SK-N-MC (cell line): ENCODE measurements at regions not wholly inside any gene's neighbourhood (a gene's known extent, or its start where the extent isn't known, plus 50 kb on each side); places are given as distances from the start of the nearest gene placed in this dataset.
"Not testable (repeated sequence)": the region's sequence is repeated elsewhere in the genome, so short reads cannot be mapped to it uniquely, and the experiment has no call there.

Source experiments
- DNase-seq: peaks from one replicate; pipeline ENCODE4 v3.0.0-alpha.2; 2011; ENCODE audit warnings: low read depth, low spot score
- H3K27ac ChIP-seq: fragments of 200-600 bp; sonication (generic); 2 replicates; pipeline ENCODE4 v1.5.1; 2016; ENCODE audit warnings: mixed run types
- H3K36me3 ChIP-seq: fragments of 200-600 bp; sonication (generic); 2 replicates; pipeline ENCODE4 v1.6.1; 2017; ENCODE audit warnings: antibody characterized with exemption, low read length, mixed read lengths; ENCODE audit not compliant: insufficient read depth
- H3K4me3 ChIP-seq: fragments of 200-600 bp; sonication (generic); 2 replicates; pipeline ENCODE4 v1.5.1; 2016
- H3K9ac ChIP-seq: fragments of 200-600 bp; sonication (generic); 2 replicates; pipeline ENCODE4 v1.8.0; 2017; ENCODE audit warnings: mixed run types, mixed read lengths; ENCODE audit not compliant: insufficient read length
- H3K9me3 ChIP-seq: fragments of 200-600 bp; sonication (generic); 2 replicates; pipeline ENCODE4 v1.6.1; 2017; ENCODE audit warnings: low read depth, mild to moderate bottlenecking, antibody characterized with exemption, low read length, moderate library complexity, mixed read lengths
- EZH2 ChIP-seq: fragments of 200-600 bp; sonication (generic); IDR thresholded peaks from one replicate; pipeline ENCODE4 v1.6.1; 2017; ENCODE audit warnings: antibody characterized with exemption
- FOXP2 ChIP-seq: optimal IDR thresholded peaks from 2 replicates; pipeline ENCODE3; 2011; ENCODE audit warnings: mild to moderate bottlenecking, moderate library complexity; ENCODE audit not compliant: insufficient read depth; ENCODE audit errors: extremely low read length, control extremely low read depth
- POLR2AphosphoS5 ChIP-seq: IDR thresholded peaks from 2 replicates; pipeline ENCODE4 v1.6.1; 2012; ENCODE audit warnings: mild to moderate bottlenecking, low read depth, low read length, borderline replicate concordance

DNA sequence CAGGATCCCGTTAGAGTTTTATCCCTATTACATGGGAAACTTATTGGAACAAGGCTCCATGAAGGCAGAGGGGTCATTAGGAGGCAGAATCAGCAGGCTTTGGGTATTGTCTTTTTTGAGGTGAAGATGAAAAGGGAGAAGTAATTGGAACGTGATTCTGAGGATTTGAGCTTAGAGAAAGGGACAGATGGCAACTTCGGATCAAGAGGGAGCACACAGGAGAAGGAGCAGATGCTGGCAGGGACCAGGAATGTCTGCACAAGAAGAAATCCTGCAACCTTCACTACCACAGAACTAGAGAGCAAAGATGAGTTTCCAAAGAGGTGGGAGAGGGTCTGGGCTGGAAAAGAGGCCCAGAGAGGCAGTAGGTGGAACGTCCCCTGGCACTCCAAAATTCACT lies 202.8 kb downstream of the RRAGC start:
- TF ChIP-seq EZH2 = no peak
- no peak for TF ChIP-seq POLR2AphosphoS5
- no peak for TF ChIP-seq FOXP2
- 0 out of 2 replicates have a peak, but pooled peaks cover 6% of the 10 kb centered on the region for H3K9me3 ChIP-seq
- H3K4me3 ChIP-seq = no peak overlapping the region
- no peaks in the 10 kb centered on the region for H3K36me3 ChIP-seq
- no peak overlapping the region for H3K27ac ChIP-seq
- DNase-seq = no peak
- H3K9ac ChIP-seq = no peak overlapping the region

DNA sequence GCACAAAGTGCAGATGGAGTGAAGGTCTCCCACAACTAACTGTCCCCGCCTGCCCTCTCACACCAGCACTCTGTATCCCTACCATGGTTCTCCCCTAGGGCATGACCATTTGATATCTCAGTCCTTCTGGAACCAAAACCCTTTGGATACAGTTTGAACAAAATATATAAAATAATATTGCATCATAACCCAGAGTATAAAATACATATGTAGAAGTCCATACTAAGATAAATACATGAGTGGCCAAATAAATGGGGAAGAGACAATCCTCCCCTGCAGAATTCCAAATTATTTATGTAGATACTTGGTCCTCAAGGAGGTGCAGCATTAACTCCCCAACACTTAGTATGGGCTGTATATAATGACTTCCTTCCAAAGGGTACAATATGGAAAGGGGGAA lies 207.4 kb downstream of the RRAGC start:
- Histone ChIP-seq H3K9ac (no peak overlapping the region), H3K9me3 (no peaks in the 10 kb centered on the region), H3K36me3 (no peaks in the 10 kb centered on the region), H3K27ac (no peak overlapping the region), H3K4me3 (no peak overlapping the region)
- no peak for DNase-seq
- no peak for TF ChIP-seq FOXP2
- TF ChIP-seq EZH2 = no peak
- TF ChIP-seq POLR2AphosphoS5 = no peak

DNA sequence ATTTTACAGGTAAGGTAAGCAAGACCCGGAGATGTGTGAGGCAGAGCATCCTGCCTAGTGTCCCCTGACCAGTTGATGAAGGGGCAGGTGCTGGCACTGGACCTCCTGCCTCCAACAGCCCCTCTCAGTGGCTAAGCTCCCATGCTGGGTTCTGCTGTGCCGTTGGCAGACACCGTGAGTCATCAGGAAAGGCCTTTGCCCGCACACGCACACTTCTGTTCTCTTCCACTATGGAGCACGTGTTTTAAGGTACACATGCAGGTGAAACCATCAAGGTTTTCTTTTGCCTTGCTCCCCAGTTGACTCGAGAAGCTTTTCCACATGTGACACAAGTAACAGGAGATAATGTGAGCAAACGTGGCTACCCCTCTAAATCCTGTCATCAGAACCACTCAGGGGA lies 207.9 kb downstream of the RRAGC start:
- DNase-seq = no peak
- no peak overlapping the region for H3K4me3 ChIP-seq
- no peak overlapping the region for H3K27ac ChIP-seq
- TF ChIP-seq FOXP2 (no peak), EZH2 (no peak)
- H3K9me3 ChIP-seq = no peaks in the 10 kb centered on the region
- no peaks in the 10 kb centered on the region for H3K36me3 ChIP-seq
- no peak overlapping the region for H3K9ac ChIP-seq

DNA sequence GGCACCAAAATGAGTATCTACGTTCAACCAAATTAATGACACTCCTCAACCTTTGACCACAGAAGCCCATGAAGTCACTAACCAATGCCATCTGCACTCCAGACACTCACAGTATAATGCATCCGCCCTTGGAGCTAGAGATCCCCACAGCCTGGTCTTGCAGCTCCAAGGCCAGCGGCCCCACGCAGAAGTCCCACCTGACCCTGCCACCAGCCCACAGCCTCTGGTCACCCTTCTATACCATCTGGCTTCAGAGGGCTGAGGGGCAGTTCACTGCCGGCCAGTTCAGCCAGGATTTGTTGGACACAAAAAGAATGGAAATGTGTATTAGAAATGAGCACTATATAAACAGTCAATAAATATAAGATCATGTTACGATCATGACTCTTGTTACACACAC lies 211.2 kb downstream of the RRAGC start:
- H3K36me3 ChIP-seq = no peaks in the 10 kb centered on the region
- no peak overlapping the region for H3K4me3 ChIP-seq
- H3K9me3 ChIP-seq = no peaks in the 10 kb centered on the region
- H3K27ac ChIP-seq = no peak overlapping the region
- no peak for TF ChIP-seq FOXP2
- TF ChIP-seq POLR2AphosphoS5 = no peak
- no peak for TF ChIP-seq EZH2
- no peak for DNase-seq
- no peak overlapping the region for H3K9ac ChIP-seq

DNA sequence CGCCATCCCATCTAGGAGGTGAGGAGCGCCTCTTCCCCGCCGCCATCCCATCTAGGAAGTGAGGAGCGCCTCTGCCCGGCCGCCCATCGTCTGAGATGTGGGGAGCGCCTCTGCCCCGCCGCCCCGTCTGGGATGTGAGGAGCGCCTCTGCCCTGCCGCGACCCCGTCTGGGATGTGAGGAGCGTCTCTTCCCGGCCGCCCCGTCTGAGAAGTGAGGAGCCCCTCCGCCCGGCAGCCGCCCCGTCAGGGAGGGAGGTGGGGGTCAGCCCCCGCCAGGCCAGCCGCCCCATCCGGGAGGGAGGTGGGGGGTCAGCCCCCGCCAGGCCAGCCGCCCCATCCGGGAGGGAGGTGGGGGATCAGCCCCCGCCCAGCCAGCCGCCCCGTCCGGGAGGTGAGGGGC lies 212.2 kb downstream of the RRAGC start:
- not testable (repeated sequence) for H3K9ac ChIP-seq, H3K36me3 ChIP-seq, H3K9me3 ChIP-seq, H3K4me3 ChIP-seq, H3K27ac ChIP-seq, DNase-seq

DNA sequence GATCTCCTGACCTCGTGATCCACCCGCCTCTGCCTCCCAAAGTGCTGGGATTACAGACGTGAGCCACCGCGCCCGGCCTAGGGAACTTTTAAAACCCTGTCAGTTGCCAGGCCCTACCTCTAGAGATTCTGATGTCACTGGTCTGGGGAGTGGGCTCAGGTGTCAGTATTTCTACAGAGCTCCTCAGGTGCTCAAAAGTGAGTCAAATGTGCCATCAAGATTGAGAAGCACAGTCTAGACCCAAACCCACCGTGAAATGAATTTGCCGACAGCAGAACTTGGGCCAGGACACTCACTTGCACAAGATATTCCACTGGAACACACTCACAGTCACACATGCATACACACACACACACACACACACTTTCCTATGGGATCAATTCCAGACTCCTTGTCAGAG lies 215.5 kb downstream of the RRAGC start:
- H3K9me3 ChIP-seq = no peaks in the 10 kb centered on the region
- H3K27ac ChIP-seq = no peak overlapping the region

DNA sequence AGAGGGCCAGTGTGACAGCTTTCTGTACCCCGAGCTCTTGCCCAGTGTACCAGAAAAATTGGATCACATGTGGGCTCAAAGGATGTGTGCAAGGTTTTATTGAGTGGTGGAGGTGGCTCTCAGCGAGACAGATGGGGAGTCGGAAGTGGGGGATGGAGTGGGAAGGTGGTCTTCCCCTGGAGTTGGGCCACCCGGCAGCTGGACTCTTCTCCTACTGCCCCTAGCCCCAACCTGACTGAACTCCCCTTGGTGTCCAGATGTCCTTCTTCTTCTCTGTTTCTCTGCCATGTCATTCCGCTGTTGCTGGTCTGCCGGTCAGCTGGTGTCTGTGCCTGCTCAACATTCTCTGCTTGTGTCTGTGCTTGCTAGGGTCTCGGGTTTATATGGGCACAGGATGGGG lies 217.9 kb downstream of the RRAGC start:
- no peak for TF ChIP-seq FOXP2
- no peak for TF ChIP-seq POLR2AphosphoS5
- no peak for TF ChIP-seq EZH2
- DNase-seq = no peak
- Histone ChIP-seq H3K9ac (no peak overlapping the region), H3K27ac (no peak overlapping the region), H3K9me3 (no peaks in the 10 kb centered on the region), H3K36me3 (no peaks in the 10 kb centered on the region), H3K4me3 (no peak overlapping the region)

More for the DNA sequence above, 215.5 kb downstream of the RRAGC start:
- TF ChIP-seq POLR2AphosphoS5 (no peak), FOXP2 (no peak), EZH2 (no peak)
- H3K36me3 ChIP-seq = no peaks in the 10 kb centered on the region
- DNase-seq = no peak
- H3K4me3 ChIP-seq = no peak overlapping the region
- no peak overlapping the region for H3K9ac ChIP-seq

DNA sequence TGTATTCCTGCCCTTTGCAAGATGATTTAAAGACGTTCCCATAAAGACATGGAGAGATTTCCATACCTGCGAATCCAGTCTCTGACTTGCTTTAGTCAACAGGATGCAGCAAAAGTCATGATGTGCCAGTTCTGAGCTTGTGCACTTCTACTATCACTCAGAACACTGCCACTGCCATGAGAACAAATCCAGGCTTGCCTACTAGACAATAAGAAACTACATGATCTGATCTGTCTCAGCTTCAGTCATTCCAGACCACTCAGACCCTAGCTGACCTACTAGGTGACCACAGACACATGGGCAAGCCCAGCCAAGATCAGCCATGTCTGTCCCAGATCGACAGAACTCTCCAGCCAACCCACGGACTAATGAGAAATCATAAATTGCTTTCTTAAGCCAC lies 219.2 kb downstream of the RRAGC start:
- Histone ChIP-seq H3K27ac (no peak overlapping the region), H3K9ac (no peak overlapping the region), H3K4me3 (no peak overlapping the region), H3K9me3 (no peaks in the 10 kb centered on the region), H3K36me3 (no peaks in the 10 kb centered on the region)
- TF ChIP-seq FOXP2 = no peak
- no peak for TF ChIP-seq EZH2
- no peak for TF ChIP-seq POLR2AphosphoS5
- DNase-seq = no peak

DNA sequence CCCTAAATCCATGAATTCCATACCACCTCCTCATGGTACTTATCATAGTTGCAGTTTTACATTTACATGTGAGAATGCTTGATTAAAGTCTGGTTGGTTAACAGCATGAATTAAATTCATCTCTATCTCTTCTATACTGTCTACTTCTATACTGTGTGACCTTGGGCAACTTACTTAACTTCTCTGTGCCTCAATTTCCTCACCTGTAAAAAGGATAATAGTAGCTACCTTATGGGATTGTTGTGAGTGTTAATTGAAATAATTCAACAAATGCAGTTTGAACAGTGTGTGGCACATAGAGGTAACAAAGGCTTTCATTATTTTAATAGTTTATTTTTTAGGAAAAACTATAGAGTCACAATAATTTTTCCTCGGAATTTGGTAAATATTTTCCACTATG lies 231.3 kb downstream of the RRAGC start:
- no peak overlapping the region for H3K27ac ChIP-seq
- H3K36me3 ChIP-seq = no peaks in the 10 kb centered on the region
- no peaks in the 10 kb centered on the region for H3K9me3 ChIP-seq
- TF ChIP-seq POLR2AphosphoS5 = no peak
- no peak for TF ChIP-seq FOXP2
- no peak for TF ChIP-seq EZH2
- no peak for DNase-seq
- H3K4me3 ChIP-seq = no peak overlapping the region
- no peak overlapping the region for H3K9ac ChIP-seq

DNA sequence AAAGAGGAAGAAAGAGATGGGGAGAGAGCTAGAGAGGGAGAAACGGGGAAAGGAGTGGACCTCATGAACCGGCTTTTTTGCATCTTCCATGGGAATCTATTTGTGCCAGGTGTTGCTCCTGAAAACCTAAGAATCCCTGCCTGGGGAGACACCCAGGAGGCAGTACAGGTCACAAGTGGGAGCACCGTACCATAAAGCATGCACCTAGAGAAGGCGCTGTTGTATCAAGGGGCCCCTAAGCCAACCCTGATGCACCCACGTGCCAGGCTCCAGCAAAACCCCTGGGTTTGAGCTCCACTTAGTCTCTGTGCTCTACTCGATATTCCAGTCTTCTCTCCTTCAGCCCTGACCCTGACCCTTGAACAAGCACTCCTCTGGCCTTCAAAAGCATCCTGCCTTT lies 233.6 kb downstream of the RRAGC start:
- Histone ChIP-seq H3K4me3 (no peak overlapping the region), H3K36me3 (no peaks in the 10 kb centered on the region), H3K27ac (no peak overlapping the region), H3K9me3 (no peaks in the 10 kb centered on the region), H3K9ac (no peak overlapping the region)
- TF ChIP-seq POLR2AphosphoS5 (no peak), FOXP2 (no peak), EZH2 (no peak)
- no peak for DNase-seq
